ENCODE measurements at regions not wholly inside any gene's neighbourhood (a gene's known extent, or its start where the extent isn't known, plus 50 kb on each side); places are given as distances from the start of the nearest gene placed in this dataset.

DNA sequence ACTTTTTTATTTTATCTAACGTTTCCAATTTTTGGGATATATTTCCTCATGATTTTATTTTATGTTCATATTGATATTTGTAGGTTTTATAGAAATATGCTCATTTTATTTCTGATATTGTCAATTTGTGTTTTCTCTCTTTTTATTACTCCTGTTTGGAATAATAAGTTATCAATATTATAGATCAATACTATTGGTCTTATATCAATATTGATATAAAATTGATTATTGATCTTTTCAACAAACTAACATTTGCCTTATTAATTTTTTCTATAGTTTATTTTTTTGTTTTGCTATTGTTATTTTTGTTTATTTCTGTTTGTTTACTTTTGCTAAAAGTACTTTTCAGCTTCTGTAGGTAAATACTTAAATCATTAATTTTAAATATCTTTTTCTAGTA is 90.8 kb upstream of the CNTN6 start:
- TF ChIP-seq POLR2A (IDR thresholded peaks at IDR 0.05; ENCODE audit: low read length) (no peak), GATA1 (IDR thresholded peaks at IDR 0.05; ENCODE audit: low read depth, low read length) (no peak)

Data from erythroblast (primary cell).